ENCODE measurements at regions not wholly inside any gene's neighbourhood (a gene's known extent, or its start where the extent isn't known, plus 50 kb on each side); places are given as distances from the start of the nearest gene placed in this dataset.

GRCh38 chr7:17168416-17168815, 130.0 kb upstream of the AHR start:
- DNase-seq (ENCODE audit: low spot score), result no peak

DNA sequence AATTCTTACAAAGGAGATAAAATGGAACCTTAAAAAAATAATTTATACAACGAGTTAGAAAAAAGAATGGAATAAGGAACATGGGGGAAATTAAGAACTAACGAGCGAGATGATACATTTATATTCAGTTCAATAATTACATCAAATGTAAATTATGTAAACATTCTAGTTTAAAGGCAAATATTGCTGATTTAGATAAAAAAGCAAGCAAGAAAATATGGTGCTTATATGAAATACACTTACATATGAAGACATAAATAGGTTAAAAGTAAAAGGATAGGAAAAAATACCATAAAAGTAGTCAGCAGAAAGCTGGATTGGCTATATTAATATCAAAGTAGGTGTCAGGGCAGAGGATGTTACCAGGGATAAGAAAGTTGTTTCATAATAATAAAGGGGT, 127.0 kb upstream of the AHR start:
- no peak for DNase-seq (ENCODE audit: low spot score)

- no peak for DNase-seq (ENCODE audit: low spot score)
Observed at GRCh38 chr7:17176371-17177032, 122.0 kb upstream of the AHR start.

DNA sequence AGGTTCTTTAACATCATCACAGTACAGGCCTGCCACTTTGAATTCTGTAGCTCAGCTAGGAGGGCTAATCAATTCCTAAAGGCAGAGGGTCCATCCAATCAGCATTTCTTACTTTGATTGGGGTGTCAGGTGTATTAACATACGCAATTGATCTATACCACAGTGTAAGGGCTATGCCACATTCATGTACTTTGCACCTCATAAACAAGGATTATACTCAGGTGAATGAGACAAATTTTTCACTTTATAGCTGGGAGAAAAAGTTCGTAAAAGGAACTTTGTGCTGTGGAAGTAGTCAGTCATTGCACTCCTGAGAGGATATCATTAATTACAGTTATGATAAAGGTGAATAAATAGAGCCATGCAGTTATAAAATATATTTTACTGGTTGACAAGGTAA, 119.9 kb upstream of the AHR start:
- DNase-seq (ENCODE audit: low spot score), result no peak

DNA sequence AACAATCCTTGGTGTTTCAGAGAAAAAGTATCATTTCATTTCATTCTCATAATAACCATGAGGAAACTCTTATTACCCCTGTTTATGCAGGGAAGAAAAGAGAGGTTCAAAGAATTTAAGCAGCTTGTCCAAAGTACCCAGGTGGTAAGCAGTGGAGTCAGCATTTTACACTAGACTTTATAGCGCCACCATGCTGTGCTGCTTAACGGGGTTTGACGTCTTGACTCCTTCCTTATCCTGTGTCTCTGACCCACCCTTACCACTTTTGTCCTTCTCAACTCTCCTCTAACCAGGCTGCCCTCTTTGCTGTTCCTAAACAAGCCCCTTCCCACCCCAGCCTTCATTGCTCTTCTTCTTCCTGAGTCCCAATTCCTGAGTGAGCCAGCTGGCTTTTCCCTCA, 117.0 kb upstream of the AHR start:
- DNase-seq (ENCODE audit: low spot score), result no peak

- no peak for DNase-seq (ENCODE audit: low spot score)
Observed at GRCh38 chr7:17183630-17184328, 114.7 kb upstream of the AHR start.

GRCh38 chr7:17184805-17185689, 113.4 kb upstream of the AHR start:
- DNase-seq (ENCODE audit: low spot score), result no peak

DNA sequence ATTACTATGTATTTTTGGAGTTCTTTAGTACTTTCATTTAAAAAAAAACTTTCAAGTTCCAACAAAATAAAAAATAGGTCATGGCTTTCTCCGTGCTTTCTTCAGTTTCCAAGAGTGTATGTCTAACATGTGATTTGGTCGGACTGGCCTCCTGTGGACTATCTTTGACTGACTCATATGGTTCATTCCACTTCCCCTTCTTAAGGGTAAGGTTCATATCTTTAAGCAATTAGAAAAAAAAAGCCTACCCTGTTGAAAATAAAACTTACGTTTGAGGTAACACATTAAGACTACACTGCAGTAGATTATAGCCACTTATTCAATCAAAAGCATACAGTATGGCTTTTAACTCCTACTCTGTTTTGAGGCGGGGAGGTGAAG, 112.8 kb upstream of the AHR start:
- no peak for DNase-seq (ENCODE audit: low spot score)

DNA sequence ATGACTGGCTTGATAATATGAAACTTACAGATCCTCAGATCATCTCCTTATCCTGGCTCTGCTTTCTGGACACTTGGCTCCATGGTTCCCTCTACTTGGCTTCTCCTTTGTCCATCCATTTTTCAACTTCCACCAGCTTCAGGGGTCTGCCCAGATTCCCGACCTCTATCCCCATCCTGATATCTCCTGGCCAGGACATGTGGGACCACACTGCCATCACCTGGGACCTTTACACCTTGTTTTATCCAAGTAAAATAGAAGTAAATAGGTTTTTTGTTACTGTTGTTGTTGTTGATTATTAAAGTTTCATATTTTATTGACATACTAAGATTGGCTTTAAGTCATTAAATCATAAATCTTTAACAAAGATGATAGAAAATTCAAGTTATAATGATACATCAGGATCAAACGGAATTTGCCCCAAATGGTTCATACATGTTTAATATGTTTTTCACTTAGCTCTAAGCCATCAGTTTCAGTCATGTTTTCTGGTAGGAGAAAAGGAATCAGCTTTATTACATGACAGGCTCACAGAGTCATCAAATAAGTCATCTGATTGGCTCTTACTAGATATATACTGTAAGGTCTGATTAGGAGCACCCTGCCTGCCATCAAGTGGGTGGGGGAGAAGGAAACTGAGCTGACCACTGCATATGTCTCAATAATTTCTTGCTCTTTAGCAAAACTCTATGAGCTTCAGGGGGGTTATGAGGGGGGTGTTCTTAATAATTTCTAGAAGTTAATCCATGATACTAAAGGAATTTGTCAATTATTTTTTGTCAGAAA, 111.5 kb upstream of the AHR start:
- DNase-seq (ENCODE audit: low spot score), result no peak

GRCh38 chr7:17194656-17195055, 103.8 kb upstream of the AHR start:
- DNase-seq (ENCODE audit: low spot score), result no peak

GRCh38 chr7:17195576-17195975, 102.9 kb upstream of the AHR start:
- DNase-seq (ENCODE audit: low spot score), result no peak

DNA sequence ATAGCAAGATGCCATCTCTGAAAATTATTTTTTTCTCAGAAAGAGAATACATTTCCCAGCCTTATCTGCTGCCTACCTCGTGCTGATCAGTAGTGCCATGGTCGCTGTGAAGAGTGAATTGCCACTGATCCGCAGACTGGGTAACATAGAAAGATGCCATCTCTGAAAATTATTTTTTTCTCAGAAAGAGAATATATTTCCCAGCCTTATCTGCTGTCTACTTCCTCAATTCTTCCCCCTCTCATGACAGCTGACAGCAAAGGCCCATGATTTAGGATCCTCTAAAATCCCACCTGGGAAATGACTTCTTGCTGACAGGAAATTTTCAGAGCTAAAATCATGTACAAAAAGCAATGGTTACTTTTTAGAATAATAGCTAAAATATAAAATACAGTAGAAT, 92.5 kb upstream of the AHR start:
- DNase-seq (ENCODE audit: low spot score), result no peak

GRCh38 chr7:17206349-17206905, 92.0 kb upstream of the AHR start:
- DNase-seq (ENCODE audit: low spot score), result no peak

DNA sequence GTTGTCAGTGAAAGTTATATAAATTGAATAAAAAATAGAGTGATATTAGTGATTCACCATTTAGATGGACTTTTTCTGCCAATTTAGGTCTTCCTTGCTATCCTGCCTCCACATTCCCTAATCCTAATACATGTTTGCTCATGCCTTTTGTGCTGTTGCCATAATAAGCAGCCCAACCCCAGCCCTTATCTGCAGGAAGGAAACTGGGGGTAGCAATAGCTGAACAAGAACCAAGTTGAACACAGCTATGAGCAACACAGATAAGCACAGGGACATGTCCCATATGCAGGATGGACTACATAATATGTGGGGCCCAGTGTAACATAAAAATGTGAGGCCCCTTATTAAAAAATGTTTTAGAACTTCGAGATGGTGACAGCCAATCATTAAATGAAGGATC, 91.2 kb upstream of the AHR start:
- DNase-seq (ENCODE audit: low spot score), result no peak

GRCh38 chr7:17209101-17209500, 89.4 kb upstream of the AHR start:
- no peak for DNase-seq (ENCODE audit: low spot score)

DNA sequence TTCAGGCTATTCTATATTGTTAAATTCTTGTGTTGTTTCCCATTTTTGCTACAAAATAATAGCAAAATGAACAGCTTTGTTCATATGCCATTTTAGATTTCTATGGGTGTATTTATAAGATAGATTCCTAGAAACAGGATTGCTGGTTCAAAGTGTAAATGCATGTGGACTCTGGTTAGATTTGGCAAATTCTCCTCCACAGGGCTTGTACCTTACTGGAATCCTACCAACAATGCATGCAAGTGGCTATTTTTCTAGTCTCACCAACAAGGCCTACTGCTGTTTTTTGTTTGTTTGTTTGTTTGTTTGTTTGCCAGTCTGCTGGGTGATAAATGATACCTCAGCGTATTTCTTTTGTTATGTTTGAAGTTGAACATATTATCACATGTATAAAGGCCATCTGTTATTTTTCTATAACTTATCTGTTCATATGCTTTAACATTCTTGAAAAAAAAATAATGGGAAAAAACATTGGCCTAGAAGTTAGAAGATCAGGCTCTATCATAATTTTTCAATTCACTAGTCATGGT, 87.1 kb upstream of the AHR start:
- no peak for DNase-seq (ENCODE audit: low spot score)

GRCh38 chr7:17212188-17212587, 86.3 kb upstream of the AHR start:
- no peak for DNase-seq (ENCODE audit: low spot score)

DNA sequence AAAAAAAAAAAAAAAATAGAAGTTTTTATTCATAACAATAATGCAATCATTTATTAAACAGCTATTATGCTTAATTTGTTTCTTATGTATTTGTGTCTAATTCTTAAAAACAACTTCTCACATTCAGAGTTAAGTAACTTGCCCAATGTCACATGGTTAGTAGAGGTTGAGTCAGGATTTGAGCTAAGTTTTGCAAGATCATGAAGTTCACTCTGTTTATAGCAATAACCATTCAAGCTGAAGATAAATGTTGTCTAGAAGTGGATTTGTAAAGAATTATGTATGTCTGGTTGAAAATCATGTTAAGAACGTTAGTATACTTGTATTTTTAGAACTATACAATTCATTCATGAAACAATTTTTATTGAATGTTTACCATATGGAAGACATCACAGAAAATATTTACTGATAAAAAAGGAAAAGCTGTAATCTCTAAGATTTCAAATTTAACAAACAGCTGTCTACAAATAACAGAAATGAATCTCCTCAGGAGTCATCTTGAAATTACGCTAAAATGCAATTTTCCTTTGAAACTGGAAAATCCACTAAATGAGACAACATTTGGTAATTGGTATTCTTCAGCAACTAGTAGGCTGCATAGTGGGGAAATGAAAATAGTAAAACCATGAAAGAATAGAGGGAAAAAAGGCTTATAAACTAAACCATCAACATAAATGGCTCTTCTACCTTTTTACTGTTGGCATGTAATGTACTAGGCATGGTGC, 70.5 kb upstream of the AHR start:
- DNase-seq (ENCODE audit: low spot score), result no peak

DNA sequence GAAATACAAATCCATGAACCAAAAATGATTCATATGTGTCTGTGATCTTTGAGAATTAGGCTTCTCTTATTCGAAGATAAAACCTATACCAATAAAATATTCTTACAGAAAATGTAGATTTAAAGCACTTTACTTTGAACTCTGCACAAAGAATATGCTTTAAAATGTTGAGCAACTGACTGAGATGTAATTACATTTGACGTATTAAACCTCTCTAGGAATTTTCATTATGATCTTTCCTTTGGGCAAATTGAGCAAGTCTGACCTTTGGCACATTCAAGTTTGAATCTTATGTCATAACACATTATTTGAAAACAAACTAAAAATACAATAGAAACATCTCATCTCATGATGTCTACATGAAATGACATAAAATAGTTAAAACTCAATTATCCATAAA, 69.2 kb upstream of the AHR start:
- DNase-seq (ENCODE audit: low spot score), result no peak

DNA sequence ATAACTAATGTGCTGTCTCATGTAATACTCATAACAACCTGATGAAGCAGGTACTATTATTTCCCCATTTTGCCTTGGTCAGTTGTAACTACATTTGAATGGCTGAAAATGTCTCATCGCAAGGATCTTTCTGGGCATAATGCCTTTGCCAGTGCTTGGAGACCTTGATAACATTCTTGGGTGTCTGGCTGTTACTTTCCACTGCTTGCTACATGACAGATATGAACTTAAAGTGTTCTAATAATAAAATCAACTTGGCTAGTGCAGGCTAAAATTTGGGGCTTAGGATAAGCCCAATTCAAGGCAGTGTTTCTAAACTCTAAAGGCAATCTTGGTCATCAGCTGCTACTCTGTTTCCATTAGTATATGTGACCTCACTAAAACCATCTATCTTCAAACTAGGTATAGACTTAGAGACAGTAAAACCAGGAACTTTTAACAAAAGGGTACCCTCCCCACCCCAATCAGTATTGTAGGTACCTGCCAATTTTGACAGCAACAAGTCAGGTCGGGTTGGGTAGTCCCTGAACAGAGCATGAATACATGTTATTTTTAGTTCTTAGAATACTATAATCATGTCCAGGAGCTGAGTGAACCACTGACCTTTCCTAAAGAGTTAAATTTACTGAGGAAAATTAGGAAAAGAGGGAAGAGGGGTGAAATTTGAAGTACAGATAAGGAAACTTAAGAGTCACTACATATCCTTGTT, 68.2 kb upstream of the AHR start:
- no peak for DNase-seq (ENCODE audit: low spot score)
